H1 (cell line): ENCODE measurements at regions not wholly inside any gene's neighbourhood (a gene's known extent, or its start where the extent isn't known, plus 50 kb on each side); places are given as distances from the start of the nearest gene placed in this dataset.

Experiments
- CTCF ChIA-PET: fragments of 300-600 bp; sonication (Branson Sonifier 250); formaldehyde crosslinking; loops from one replicate; lab custom pipeline; 2021; ENCODE audit not compliant: partially characterized antibody; lab: Charles Lee
- POLR2A ChIA-PET: fragments of 300-600 bp; sonication (Branson Sonifier 250); formaldehyde crosslinking; loops from one replicate; lab custom pipeline; 2021; ENCODE audit warnings: inconsistent platforms; ENCODE audit not compliant: partially characterized antibody; lab: Charles Lee
- DNase-seq, 2 experiments: peaks; one replicate each; pipeline versions ENCODE4 v3.0.0 to v3.0.0-alpha.2; 2010 to 2022; ENCODE audit warnings: low spot score in 2 of 2, low read depth in 1 of 2, mixed read lengths in 1 of 2
- FAIRE-seq: peaks from 2 replicates; lab custom pipeline; 2011; peaks lifted over from hg19 to GRCh38; lab: Jason Lieb, UNC
- H2AFZ ChIP-seq: 2 replicates; pipeline ENCODE4 v1.8.1; 2012; ENCODE audit warnings: low read length, inconsistent platforms
- H2AK5ac ChIP-seq: 2 replicates; pipeline ENCODE4 v1.6.1; 2013; ENCODE audit warnings: low read depth, low read length
- H2BK120ac ChIP-seq: replicated peaks from 2 replicates; pipeline ENCODE3; 2013; ENCODE audit warnings: low read depth, low read length, inconsistent platforms
- H2BK12ac ChIP-seq: 2 replicates; pipeline ENCODE4 v1.6.1; 2013; ENCODE audit warnings: low read depth, low read length
- H2BK15ac ChIP-seq: 2 replicates; pipeline ENCODE4 v1.6.1; 2013; ENCODE audit warnings: low read length
- H2BK20ac ChIP-seq: 2 replicates; pipeline ENCODE4 v1.6.1; 2013; ENCODE audit warnings: low read length
- H2BK5ac ChIP-seq: 2 replicates; pipeline ENCODE4 v1.6.1; 2013; ENCODE audit warnings: low read depth, low read length
- H3K14ac ChIP-seq: 2 replicates; pipeline ENCODE4 v1.6.1; 2013; ENCODE audit warnings: inconsistent platforms; ENCODE audit not compliant: insufficient read length
- H3K18ac ChIP-seq: 2 replicates; pipeline ENCODE4 v1.6.1; 2013; ENCODE audit warnings: low read length; ENCODE audit errors: extremely low read depth
- H3K23ac ChIP-seq: 2 replicates; pipeline ENCODE4 v1.6.1; 2013; ENCODE audit warnings: inconsistent platforms; ENCODE audit not compliant: insufficient read length
- H3K23me2 ChIP-seq: 2 replicates; pipeline ENCODE4 v1.6.1; 2013; ENCODE audit warnings: low read depth, low read length
- H3K27ac ChIP-seq: 2 replicates; pipeline ENCODE4 v1.6.1; 2011; ENCODE audit warnings: low read depth, low read length, inconsistent platforms
- H3K27me3 ChIP-seq, 4 experiments: replicated peaks in 1 of 4; 1 replicate in 1 of 4; 2 replicates in 3 of 4; pipeline versions ENCODE4 v1.6.1 to v1.8.1; 2011 to 2013; ENCODE audit warnings: low read length in 3 of 4, mild to moderate bottlenecking in 3 of 4, inconsistent platforms in 2 of 4, mixed read lengths in 2 of 4, moderate library complexity in 1 of 4; ENCODE audit not compliant: control insufficient read depth in 3 of 4, insufficient read depth in 3 of 4; ENCODE audit errors: extremely low read depth in 1 of 4
- H3K36me3 ChIP-seq, 4 experiments: 2 replicates each; pipeline versions ENCODE4 v1.6.1 to v1.8.1; 2011 to 2013; ENCODE audit warnings: mild to moderate bottlenecking in 4 of 4, low read length in 3 of 4, moderate library complexity in 2 of 4, control low read depth in 1 of 4, inconsistent platforms in 1 of 4; ENCODE audit not compliant: insufficient read depth in 4 of 4, control insufficient read depth in 2 of 4
- H3K4ac ChIP-seq: replicated peaks from 2 replicates; pipeline ENCODE3; 2013; ENCODE audit warnings: low read length, low read depth, mixed read lengths, inconsistent platforms; ENCODE audit not compliant: insufficient read length
- H3K4me1 ChIP-seq, 4 experiments: replicated peaks in 1 of 4; 1 replicate in 1 of 4; 2 replicates in 3 of 4; pipeline versions ENCODE4 v1.6.1 to v1.8.1; 2011 to 2013; ENCODE audit warnings: low read length in 3 of 4, inconsistent platforms in 2 of 4, mixed read lengths in 1 of 4; ENCODE audit not compliant: insufficient read depth in 4 of 4, control insufficient read depth in 3 of 4
- H3K4me2 ChIP-seq, 2 experiments: 2 replicates each; pipeline versions ENCODE4 v1.6.1 to v1.8.1; 2011 to 2013; ENCODE audit warnings: low read depth in 2 of 2, low read length in 2 of 2, control low read depth in 1 of 2, inconsistent platforms in 1 of 2, mild to moderate bottlenecking in 1 of 2; ENCODE audit not compliant: insufficient read depth in 1 of 2
- H3K4me3 ChIP-seq, 4 experiments: fragments of 200-600, 300-600 bp in 1 of 4; sonication (generic), shearing (Covaris generic), sonication (Bioruptor Twin) in 1 of 4; 2 replicates each; pipeline versions ENCODE4 v1.5.1 to v1.8.1; 2011 to 2016; ENCODE audit warnings: low read length in 4 of 4, low read depth in 3 of 4, control low read depth in 2 of 4, inconsistent platforms in 2 of 4, mild to moderate bottlenecking in 2 of 4, mixed read lengths in 1 of 4, moderate library complexity in 1 of 4; ENCODE audit not compliant: insufficient read depth in 2 of 4; ENCODE audit errors: extremely low read depth in 1 of 4
- H3K56ac ChIP-seq: replicated peaks from 2 replicates; pipeline ENCODE3; 2013; ENCODE audit warnings: low read depth, mild to moderate bottlenecking, mixed read lengths, low read length, inconsistent platforms; ENCODE audit not compliant: insufficient read length
- H3K79me1 ChIP-seq: 2 replicates; pipeline ENCODE4 v1.6.1; 2013; ENCODE audit warnings: low read depth, low read length, control low read depth
- H3K79me2 ChIP-seq, 2 experiments: 2 replicates each; pipeline versions ENCODE4 v1.6.1 to v1.8.1; 2012 to 2013; ENCODE audit warnings: low read length in 2 of 2, mild to moderate bottlenecking in 2 of 2, inconsistent platforms in 1 of 2; ENCODE audit not compliant: insufficient read depth in 2 of 2, control insufficient read depth in 1 of 2
- H3K9ac ChIP-seq, 4 experiments: replicated peaks in 1 of 4; 1 replicate in 1 of 4; 2 replicates in 3 of 4; pipeline versions ENCODE4 v1.6.1 to v1.8.1; 2011 to 2013; ENCODE audit warnings: low read depth in 3 of 4, low read length in 3 of 4, control low read depth in 2 of 4, mild to moderate bottlenecking in 2 of 4, moderate library complexity in 2 of 4, inconsistent platforms in 1 of 4; ENCODE audit errors: extremely low read depth in 1 of 4
- H3K9me3 ChIP-seq, 2 experiments: 2 replicates each; pipeline versions ENCODE4 v1.6.1 to v1.8.1; 2012 to 2013; ENCODE audit warnings: mild to moderate bottlenecking in 2 of 2, moderate library complexity in 2 of 2, control low read depth in 1 of 2, inconsistent platforms in 1 of 2, low read depth in 1 of 2, low read length in 1 of 2, mixed read lengths in 1 of 2; ENCODE audit not compliant: insufficient read depth in 2 of 2
- H4K20me1 ChIP-seq, 2 experiments: replicated peaks in 1 of 2; 2 replicates each; pipeline versions ENCODE3 to v1.8.1; 2011 to 2013; ENCODE audit warnings: inconsistent platforms in 2 of 2, low read length in 2 of 2, mild to moderate bottlenecking in 1 of 2; ENCODE audit not compliant: insufficient read depth in 2 of 2, control insufficient read depth in 1 of 2
- H4K5ac ChIP-seq: 2 replicates; pipeline ENCODE4 v1.6.1; 2013; ENCODE audit warnings: low read length, low read depth, mixed read lengths, inconsistent platforms; ENCODE audit not compliant: insufficient read length
- H4K8ac ChIP-seq: 2 replicates; pipeline ENCODE4 v1.8.0; 2013; ENCODE audit warnings: mild to moderate bottlenecking, moderate library complexity, low read length, inconsistent platforms; ENCODE audit not compliant: insufficient read depth; ENCODE audit errors: extremely low read depth
- H4K91ac ChIP-seq: replicated peaks from 2 replicates; pipeline ENCODE3; 2013; ENCODE audit warnings: low read length, mixed read lengths, inconsistent platforms; ENCODE audit not compliant: insufficient read length
- ASH2L ChIP-seq: fragments of 200-600, 300-600 bp; sonication (generic); IDR thresholded peaks from one replicate; pipeline ENCODE4 v1.7.1; 2017; ENCODE audit warnings: low read length
- BRCA1 ChIP-seq: IDR thresholded peaks from 2 replicates; pipeline ENCODE4 v1.6.1; 2012; ENCODE audit warnings: low read depth, low read length, improper control_type of control experiment
- CBX5 ChIP-seq: fragments of 300-800, 300-1000 bp; sonication (generic); IDR thresholded peaks from 2 replicates; pipeline ENCODE4 v1.7.1; 2016; ENCODE audit warnings: antibody characterized with exemption, low read length, low read depth
- CREB1 ChIP-seq: IDR thresholded peaks from 2 replicates; pipeline ENCODE4 v1.6.1; 2012; ENCODE audit warnings: inconsistent platforms
- EP300 ChIP-seq, 2 experiments: IDR thresholded peaks; 1 replicate in 1 of 2; 2 replicates in 1 of 2; pipeline ENCODE4 v1.6.1; 2011 to 2012; ENCODE audit warnings: low read depth in 2 of 2, low read length in 2 of 2, mild to moderate bottlenecking in 2 of 2, borderline replicate concordance in 1 of 2, inconsistent platforms in 1 of 2, moderate library complexity in 1 of 2
- SRF ChIP-seq: IDR thresholded peaks from 2 replicates; pipeline ENCODE4 v1.6.1; 2011; ENCODE audit warnings: mild to moderate bottlenecking, low read depth, low read length, moderate library complexity
- YY1 ChIP-seq: IDR thresholded peaks from 2 replicates; pipeline ENCODE4 v1.6.1; 2011; ENCODE audit warnings: low read depth, mild to moderate bottlenecking, low read length
- WGBS, 2 experiments: shearing (Covaris generic) in 1 of 2; methylation state at CpG; one replicate each; pipeline versions ENCODE4 v1.1.6 to v1.1.7; 2013 to 2015; ENCODE audit warnings: low lambda C conversion rate in 2 of 2, mixed read lengths in 2 of 2, inconsistent platforms in 1 of 2, low coverage in 1 of 2, missing lambda C conversion rate in 1 of 2; ENCODE audit not compliant: insufficient replicate concordance in 2 of 2, insufficient coverage in 1 of 2, insufficient read length in 1 of 2; ENCODE audit errors: extremely low coverage in 1 of 2, missing lambda C conversion rate in 1 of 2; 5-methylcytosine and 5-hydroxymethylcytosine counted together

DNA sequence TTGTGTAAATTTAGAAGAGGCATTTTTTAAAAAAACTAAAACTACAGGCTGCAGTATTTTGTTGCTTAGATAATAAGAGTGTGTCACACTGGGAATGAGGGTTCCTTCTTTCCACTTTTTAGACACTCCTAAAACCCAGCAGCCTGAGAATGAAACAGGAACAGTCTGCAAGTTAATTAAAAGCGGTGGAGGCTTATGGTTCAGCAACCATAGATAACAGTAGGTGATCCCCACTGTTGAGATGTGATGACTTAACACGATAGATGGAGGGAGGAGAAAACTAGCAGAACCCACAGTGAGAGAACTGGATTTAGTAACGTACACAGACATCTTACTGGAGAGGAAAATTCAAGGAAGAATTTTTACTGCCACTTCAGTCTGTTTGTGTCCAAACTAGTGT lies 767.3 kb downstream of the C4orf33 start:
- Histone ChIP-seq H2BK120ac (no peak overlapping the region), H3K56ac (no peak overlapping the region), H4K91ac (no peak overlapping the region), H3K79me1 (no peaks in the 10 kb centered on the region), H2BK12ac (0 out of 2 replicates have a peak overlapping the region, but pooled peaks have one; percentile 28), H4K5ac (no peak overlapping the region), H3K79me2 (no peaks in the 10 kb centered on the region), H3K23me2 (no peaks in the 10 kb centered on the region), H3K9ac (no peak overlapping the region), H3K9me3 (no peaks in the 10 kb centered on the region), H3K27me3 (no peaks in the 10 kb centered on the region), H3K4me1 (peaks cover 0 to 7% (median 0%) of the 10 kb centered on the region in 4 experiments; a peak in 1 of 7 replicates), H3K27ac (no peak overlapping the region), H2AFZ (peak overlapping the region; percentile 84; the same call in 1 of the 2 replicates), H2BK20ac (no peak overlapping the region), H4K8ac (no peak overlapping the region), H2BK15ac (no peak overlapping the region)
- POLR2A ChIA-PET, result no interaction called here
- 66% methylated on average over 3 of the region's 3 CpGs; no CpG with 5 or more reads in 1 of the 2 experiments for WGBS, 2 experiments
- FAIRE-seq (no peak), DNase-seq (no peak)
- no peak for TF ChIP-seq SRF
- TF ChIP-seq BRCA1, result no peak
- TF ChIP-seq YY1, result no peak
- TF ChIP-seq CREB1, result no peak
- no peak for TF ChIP-seq EP300 (IDR thresholded peaks at IDR 0.05; ENCODE audit: borderline replicate concordance in 1 of 2, low read depth in 2 of 2, low read length in 2 of 2)
- no peak for TF ChIP-seq ASH2L
- no peak for TF ChIP-seq CBX5
- TF ChIP-seq, all 59 proteins: peak for 0
- no peak overlapping the region for H3K14ac ChIP-seq
- no peak overlapping the region for H3K18ac ChIP-seq
- H2BK5ac ChIP-seq, result no peak overlapping the region
- H3K23ac ChIP-seq, result no peak overlapping the region
- no peak overlapping the region for H3K4ac ChIP-seq
- H4K20me1 ChIP-seq, result no peaks in the 10 kb centered on the region
- no peak overlapping the region for H2AK5ac ChIP-seq
- CTCF ChIA-PET, result no interaction called here
- H3K4me3 ChIP-seq, result no peak overlapping the region
- H3K36me3 ChIP-seq, result no peaks in the 10 kb centered on the region
- H3K4me2 ChIP-seq, result no peak overlapping the region
